Endodermal cell (in vitro differentiated cells): ENCODE measurements at regions not wholly inside any gene's neighbourhood (a gene's known extent, or its start where the extent isn't known, plus 50 kb on each side); places are given as distances from the start of the nearest gene placed in this dataset.

Experiments used
- DNase-seq: peaks from one replicate; pipeline ENCODE4 v3.0.0-alpha.2; 2017
- H3K27ac ChIP-seq: 2 replicates; pipeline ENCODE4 v1.5.1; 2013; ENCODE audit warnings: mild to moderate bottlenecking, low read depth, low read length, moderate library complexity
- H3K27me3 ChIP-seq: 2 replicates; pipeline ENCODE4 v1.6.1; 2013; ENCODE audit warnings: mild to moderate bottlenecking, low read length, moderate library complexity; ENCODE audit not compliant: insufficient read depth, control insufficient read depth, poor library complexity, severe bottlenecking
- H3K36me3 ChIP-seq: 2 replicates; pipeline ENCODE4 v1.7.0; 2013; ENCODE audit warnings: mild to moderate bottlenecking, low read length, moderate library complexity; ENCODE audit not compliant: control insufficient read depth, insufficient read depth
- H3K4me1 ChIP-seq: one replicate; pipeline ENCODE4 v1.7.0; 2013; ENCODE audit warnings: low read length; ENCODE audit not compliant: control insufficient read depth, insufficient read depth
- H3K4me3 ChIP-seq: 2 replicates; pipeline ENCODE4 v1.5.1; 2013; ENCODE audit warnings: mild to moderate bottlenecking, low read length, moderate library complexity
- H3K9ac ChIP-seq: 2 replicates; pipeline ENCODE4 v1.6.1; 2013; ENCODE audit warnings: mild to moderate bottlenecking, low read length, moderate library complexity; ENCODE audit not compliant: poor library complexity, severe bottlenecking; ENCODE audit errors: extremely low read depth
- H3K9me3 ChIP-seq: 2 replicates; pipeline ENCODE4 v1.6.1; 2013; ENCODE audit warnings: mild to moderate bottlenecking, low read length, moderate library complexity; ENCODE audit not compliant: control insufficient read depth
- H3K27ac Mint-ChIP-seq: 2 replicates; pipeline ENCODE4 v1.8.0; 2020; ENCODE audit warnings: mixed read lengths
- H3K27me3 Mint-ChIP-seq: 2 replicates; pipeline ENCODE4 v1.8.0; 2021; ENCODE audit warnings: mild to moderate bottlenecking, mixed read lengths; ENCODE audit not compliant: insufficient read depth
- H3K36me3 Mint-ChIP-seq: 2 replicates; pipeline ENCODE4 v1.8.0; 2020; ENCODE audit warnings: low read depth, mixed read lengths
- H3K4me1 Mint-ChIP-seq: 2 replicates; pipeline ENCODE4 v1.8.0; 2020; ENCODE audit warnings: mixed read lengths
- H3K4me3 Mint-ChIP-seq: 2 replicates; pipeline ENCODE4 v1.8.0; 2020; ENCODE audit warnings: mild to moderate bottlenecking, moderate library complexity, mixed read lengths
- H3K9me3 Mint-ChIP-seq: 2 replicates; pipeline ENCODE4 v1.8.0; 2020; ENCODE audit warnings: mild to moderate bottlenecking, mixed read lengths
- WGBS, 2 experiments: methylation state at CpG; one replicate each; pipeline versions ENCODE4 v1.1.5 to v1.1.7; 2013; ENCODE audit warnings: missing lambda C conversion rate in 2 of 2, mixed read lengths in 1 of 2; ENCODE audit not compliant: insufficient coverage in 1 of 2, insufficient read length in 1 of 2; 5-methylcytosine and 5-hydroxymethylcytosine counted together
- TF ChIP-seq, protein P1 (sequence below): fragments of 200-600 bp; sonication (generic); conservative IDR thresholded peaks from 2 replicates; pipeline ENCODE4 v1.5.0; 2021; ENCODE audit warnings: antibody characterized with exemption, mild to moderate bottlenecking

DNA sequence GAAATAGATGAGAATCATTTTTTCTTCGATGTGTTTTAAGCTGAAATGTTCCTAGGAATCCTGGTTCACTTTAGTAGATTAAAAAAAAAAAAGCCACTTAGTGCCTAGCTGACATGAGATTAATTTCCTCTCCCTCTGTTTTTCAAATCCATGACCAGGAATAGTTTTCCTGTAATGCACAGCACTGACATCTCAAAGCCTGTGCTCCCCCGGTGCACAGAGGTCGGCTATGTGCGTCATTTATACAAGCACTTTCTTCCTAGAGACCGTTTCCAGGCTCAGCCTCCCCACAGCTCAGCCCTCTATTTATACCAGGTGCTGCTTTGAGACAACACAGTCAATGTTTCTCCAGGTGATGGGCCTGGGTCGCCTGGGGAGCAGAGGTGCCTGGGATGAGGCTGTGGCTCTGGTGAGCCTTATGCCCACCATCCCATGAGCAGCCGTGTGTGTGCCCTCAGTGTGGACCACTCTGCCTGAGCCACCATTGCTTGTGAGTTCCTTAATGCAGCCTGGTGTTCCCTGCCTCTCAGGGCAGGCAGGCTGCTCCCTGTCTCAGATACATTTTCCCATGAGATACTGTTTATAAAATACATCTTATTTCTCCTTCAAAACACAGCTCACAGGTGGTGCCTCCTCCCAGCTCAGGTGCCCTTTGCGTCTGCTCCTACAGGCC lies 515.7 kb upstream of the HS6ST1 start:
- Histone ChIP-seq H3K9me3 (peaks cover 24% of the 10 kb centered on the region), H3K36me3 (no peaks in the 10 kb centered on the region), H3K9ac (no peak overlapping the region), H3K4me3 (no peak overlapping the region), H3K27ac (no peak overlapping the region), H3K27me3 (no peaks in the 10 kb centered on the region), H3K4me1 (peaks cover 3% of the 10 kb centered on the region)
- Mint-ChIP-seq H3K27ac (no peak overlapping the region), H3K9me3 (peaks cover 24% of the 10 kb centered on the region), H3K27me3 (no peaks in the 10 kb centered on the region), H3K36me3 (no peaks in the 10 kb centered on the region), H3K4me3 (no peak overlapping the region), H3K4me1 (peaks cover 12% of the 10 kb centered on the region)
- DNase-seq = no peak
- WGBS, 2 experiments = 92 to 93% methylated on average over 6 to 8 of the region's 8 CpGs
- TF ChIP-seq, protein P1, sequence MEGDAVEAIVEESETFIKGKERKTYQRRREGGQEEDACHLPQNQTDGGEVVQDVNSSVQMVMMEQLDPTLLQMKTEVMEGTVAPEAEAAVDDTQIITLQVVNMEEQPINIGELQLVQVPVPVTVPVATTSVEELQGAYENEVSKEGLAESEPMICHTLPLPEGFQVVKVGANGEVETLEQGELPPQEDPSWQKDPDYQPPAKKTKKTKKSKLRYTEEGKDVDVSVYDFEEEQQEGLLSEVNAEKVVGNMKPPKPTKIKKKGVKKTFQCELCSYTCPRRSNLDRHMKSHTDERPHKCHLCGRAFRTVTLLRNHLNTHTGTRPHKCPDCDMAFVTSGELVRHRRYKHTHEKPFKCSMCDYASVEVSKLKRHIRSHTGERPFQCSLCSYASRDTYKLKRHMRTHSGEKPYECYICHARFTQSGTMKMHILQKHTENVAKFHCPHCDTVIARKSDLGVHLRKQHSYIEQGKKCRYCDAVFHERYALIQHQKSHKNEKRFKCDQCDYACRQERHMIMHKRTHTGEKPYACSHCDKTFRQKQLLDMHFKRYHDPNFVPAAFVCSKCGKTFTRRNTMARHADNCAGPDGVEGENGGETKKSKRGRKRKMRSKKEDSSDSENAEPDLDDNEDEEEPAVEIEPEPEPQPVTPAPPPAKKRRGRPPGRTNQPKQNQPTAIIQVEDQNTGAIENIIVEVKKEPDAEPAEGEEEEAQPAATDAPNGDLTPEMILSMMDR = no peak

- H3K4me3 Mint-ChIP-seq = no peak overlapping the region
- H3K27ac ChIP-seq = no peak overlapping the region
- H3K9ac ChIP-seq = no peak overlapping the region
- H3K4me1 ChIP-seq = peaks cover 3% of the 10 kb centered on the region
- TF ChIP-seq, protein P1 = no peak
- H3K4me3 ChIP-seq = no peak overlapping the region
- peaks cover 12% of the 10 kb centered on the region for H3K4me1 Mint-ChIP-seq
- H3K27me3 ChIP-seq = no peaks in the 10 kb centered on the region
- H3K9me3 Mint-ChIP-seq = peaks cover 19% of the 10 kb centered on the region
- H3K36me3 ChIP-seq = no peaks in the 10 kb centered on the region
- no peaks in the 10 kb centered on the region for H3K27me3 Mint-ChIP-seq
- H3K9me3 ChIP-seq = peaks cover 21% of the 10 kb centered on the region
- H3K27ac Mint-ChIP-seq = no peak overlapping the region
- H3K36me3 Mint-ChIP-seq = no peaks in the 10 kb centered on the region
- no peak for DNase-seq
- WGBS, 2 experiments = 91 to 95% methylated on average over 7 of the region's 7 CpGs
These were observed 516.2 kb upstream of the HS6ST1 start for GRCh38 chr2:128834880-128835252.

- no peaks in the 10 kb centered on the region for H3K36me3 Mint-ChIP-seq
- no peak overlapping the region for H3K27ac Mint-ChIP-seq
- Histone ChIP-seq H3K27ac (no peak overlapping the region), H3K9me3 (peaks cover 16% of the 10 kb centered on the region), H3K4me3 (no peak overlapping the region), H3K36me3 (no peaks in the 10 kb centered on the region), H3K27me3 (no peaks in the 10 kb centered on the region), H3K4me1 (peaks cover 3% of the 10 kb centered on the region), H3K9ac (no peak overlapping the region)
- H3K27me3 Mint-ChIP-seq = no peaks in the 10 kb centered on the region
- TF ChIP-seq, protein P1 = no peak
- DNase-seq = no peak
- peaks cover 12% of the 10 kb centered on the region for H3K4me1 Mint-ChIP-seq
- H3K9me3 Mint-ChIP-seq = peaks cover 14% of the 10 kb centered on the region
- WGBS, 2 experiments = 93 to 95% methylated on average over 9 to 10 of the region's 10 CpGs
- H3K4me3 Mint-ChIP-seq = no peak overlapping the region
These were observed 516.7 kb upstream of the HS6ST1 start for GRCh38 chr2:128835342-128835855.
